ENCODE measurements at regions not wholly inside any gene's neighbourhood (a gene's known extent, or its start where the extent isn't known, plus 50 kb on each side); places are given as distances from the start of the nearest gene placed in this dataset.
"Not testable (repeated sequence)": the region's sequence is repeated elsewhere in the genome, so short reads cannot be mapped to it uniquely, and the experiment has no call there.

- Mint-ChIP-seq H3K27me3 (ENCODE audit: low read depth) (no peaks in the 10 kb centered on the region), H3K27ac (peak overlapping the region; percentile 51), H3K36me3 (ENCODE audit: low read depth) (no peaks in the 10 kb centered on the region), H3K9me3 (ENCODE audit: insufficient read depth) (no peaks in the 10 kb centered on the region), H3K4me3 (peak overlapping the region; percentile 27), H3K4me1 (ENCODE audit: low read depth) (peaks cover 14% of the 10 kb centered on the region)
- POLR2A ChIA-PET = interaction anchor here (0.6 kb wide), 1 partner anchor 375 kb away, joined by 3 read pairs; no protein-coding TSS in a partner anchor
- no peak for DNase-seq
- peak; percentile 27 for ATAC-seq
- CTCF ChIA-PET = no interaction called here
These were observed 82.0 kb downstream of the DISP1 start for GRCh38 chr1:222896630-222897526.

- DNase-seq (no peak), ATAC-seq (peak; percentile 52)
- no peaks in the 10 kb centered on the region for H3K36me3 Mint-ChIP-seq (ENCODE audit: low read depth)
- ChIA-PET POLR2A (no interaction called here), CTCF (no interaction called here)
- no peaks in the 10 kb centered on the region for H3K9me3 Mint-ChIP-seq (ENCODE audit: insufficient read depth)
- H3K4me3 Mint-ChIP-seq = peak overlapping the region; percentile 68
- peak overlapping the region; percentile 68 for H3K27ac Mint-ChIP-seq
- H3K4me1 Mint-ChIP-seq (ENCODE audit: low read depth) = peaks cover 14% of the 10 kb centered on the region
- no peaks in the 10 kb centered on the region for H3K27me3 Mint-ChIP-seq (ENCODE audit: low read depth)
These were observed 82.8 kb downstream of the DISP1 start for GRCh38 chr1:222897527-222898190.

GRCh38 chr1:222898191-222898527 lies 83.3 kb downstream of the DISP1 start:
- no peaks in the 10 kb centered on the region for H3K9me3 Mint-ChIP-seq (ENCODE audit: insufficient read depth)
- no peaks in the 10 kb centered on the region for H3K27me3 Mint-ChIP-seq (ENCODE audit: low read depth)
- no peak for DNase-seq
- peak overlapping the region; percentile 68 for H3K27ac Mint-ChIP-seq
- H3K36me3 Mint-ChIP-seq (ENCODE audit: low read depth) = no peaks in the 10 kb centered on the region
- ATAC-seq = peak; percentile 47
- CTCF ChIA-PET = no interaction called here
- POLR2A ChIA-PET = no interaction called here
- H3K4me3 Mint-ChIP-seq = peak overlapping the region; percentile 68
- peaks cover 14% of the 10 kb centered on the region for H3K4me1 Mint-ChIP-seq (ENCODE audit: low read depth)

GRCh38 chr1:222899471-222899870 lies 84.6 kb downstream of the DISP1 start:
- ATAC-seq (no peak), DNase-seq (no peak)
- H3K4me1 Mint-ChIP-seq (ENCODE audit: low read depth) = peaks cover 14% of the 10 kb centered on the region
- H3K4me3 Mint-ChIP-seq = no peak overlapping the region
- ChIA-PET CTCF (no interaction called here), POLR2A (no interaction called here)
- H3K27me3 Mint-ChIP-seq (ENCODE audit: low read depth) = no peaks in the 10 kb centered on the region
- H3K9me3 Mint-ChIP-seq (ENCODE audit: insufficient read depth) = no peaks in the 10 kb centered on the region
- H3K36me3 Mint-ChIP-seq (ENCODE audit: low read depth) = no peaks in the 10 kb centered on the region
- H3K27ac Mint-ChIP-seq = no peak overlapping the region

- POLR2A ChIA-PET = no interaction called here
- H3K9me3 Mint-ChIP-seq (ENCODE audit: insufficient read depth) = no peaks in the 10 kb centered on the region
- ATAC-seq (no peak), DNase-seq (no peak)
- no peaks in the 10 kb centered on the region for H3K36me3 Mint-ChIP-seq (ENCODE audit: low read depth)
- CTCF ChIA-PET = no interaction called here
- H3K27ac Mint-ChIP-seq = no peak overlapping the region
- H3K4me3 Mint-ChIP-seq = no peak overlapping the region
- no peaks in the 10 kb centered on the region for H3K4me1 Mint-ChIP-seq (ENCODE audit: low read depth)
- H3K27me3 Mint-ChIP-seq (ENCODE audit: low read depth) = no peaks in the 10 kb centered on the region
These were observed 89.6 kb downstream of the DISP1 start for GRCh38 chr1:222904451-222904850.

GRCh38 chr1:222905151-222905550 lies 90.3 kb downstream of the DISP1 start:
- ATAC-seq (no peak), DNase-seq (no peak)
- CTCF ChIA-PET = no interaction called here
- POLR2A ChIA-PET = no interaction called here
- Mint-ChIP-seq H3K4me1 (ENCODE audit: low read depth) (no peaks in the 10 kb centered on the region), H3K4me3 (no peak overlapping the region), H3K27me3 (ENCODE audit: low read depth) (no peaks in the 10 kb centered on the region), H3K27ac (no peak overlapping the region), H3K36me3 (ENCODE audit: low read depth) (no peaks in the 10 kb centered on the region), H3K9me3 (ENCODE audit: insufficient read depth) (no peaks in the 10 kb centered on the region)

GRCh38 chr1:222906271-222906739 lies 91.5 kb downstream of the DISP1 start:
- H3K36me3 Mint-ChIP-seq (ENCODE audit: low read depth); H3K4me1 Mint-ChIP-seq (ENCODE audit: low read depth); H3K27ac Mint-ChIP-seq; CTCF ChIA-PET; H3K9me3 Mint-ChIP-seq (ENCODE audit: insufficient read depth); DNase-seq; H3K4me3 Mint-ChIP-seq; H3K27me3 Mint-ChIP-seq (ENCODE audit: low read depth); POLR2A ChIA-PET; ATAC-seq: not testable (repeated sequence)

- ChIA-PET POLR2A (no interaction called here), CTCF (interaction anchor here (0.7 kb wide), 1 partner anchor 214 kb away, joined by 3 read pairs; no protein-coding TSS in a partner anchor)
- no peak for ATAC-seq
- Mint-ChIP-seq H3K27me3 (ENCODE audit: low read depth) (no peaks in the 10 kb centered on the region), H3K4me1 (ENCODE audit: low read depth) (no peaks in the 10 kb centered on the region), H3K4me3 (no peak overlapping the region), H3K36me3 (ENCODE audit: low read depth) (no peaks in the 10 kb centered on the region), H3K27ac (no peak overlapping the region), H3K9me3 (ENCODE audit: insufficient read depth) (no peaks in the 10 kb centered on the region)
- DNase-seq = no peak
These were observed 94.7 kb downstream of the DISP1 start for GRCh38 chr1:222909586-222909985.

GRCh38 chr1:222910699-222911098 lies 95.9 kb downstream of the DISP1 start:
- Mint-ChIP-seq H3K4me3 (no peak overlapping the region), H3K4me1 (ENCODE audit: low read depth) (no peaks in the 10 kb centered on the region), H3K9me3 (ENCODE audit: insufficient read depth) (no peaks in the 10 kb centered on the region), H3K27ac (no peak overlapping the region), H3K27me3 (ENCODE audit: low read depth) (no peaks in the 10 kb centered on the region), H3K36me3 (ENCODE audit: low read depth) (no peaks in the 10 kb centered on the region)
- ATAC-seq (no peak), DNase-seq (no peak)
- ChIA-PET CTCF (no interaction called here), POLR2A (no interaction called here)

GRCh38 chr1:222911866-222912265 lies 97.0 kb downstream of the DISP1 start:
- H3K4me3 Mint-ChIP-seq = no peak overlapping the region
- no peaks in the 10 kb centered on the region for H3K27me3 Mint-ChIP-seq (ENCODE audit: low read depth)
- ChIA-PET POLR2A (no interaction called here), CTCF (no interaction called here)
- no peak overlapping the region for H3K27ac Mint-ChIP-seq
- no peak for ATAC-seq
- H3K36me3 Mint-ChIP-seq (ENCODE audit: low read depth) = no peaks in the 10 kb centered on the region
- no peaks in the 10 kb centered on the region for H3K4me1 Mint-ChIP-seq (ENCODE audit: low read depth)
- DNase-seq = no peak
- no peaks in the 10 kb centered on the region for H3K9me3 Mint-ChIP-seq (ENCODE audit: insufficient read depth)

- no peak for DNase-seq
- no peak overlapping the region for H3K4me3 Mint-ChIP-seq
- ChIA-PET POLR2A (no interaction called here), CTCF (no interaction called here)
- H3K9me3 Mint-ChIP-seq (ENCODE audit: insufficient read depth) = peaks cover 8% of the 10 kb centered on the region
- no peaks in the 10 kb centered on the region for H3K36me3 Mint-ChIP-seq (ENCODE audit: low read depth)
- no peak for ATAC-seq
- no peaks in the 10 kb centered on the region for H3K27me3 Mint-ChIP-seq (ENCODE audit: low read depth)
- no peaks in the 10 kb centered on the region for H3K4me1 Mint-ChIP-seq (ENCODE audit: low read depth)
- H3K27ac Mint-ChIP-seq = no peak overlapping the region
These were observed 97.9 kb downstream of the DISP1 start for GRCh38 chr1:222912730-222913129.

GRCh38 chr1:222914861-222915632 lies 100.2 kb downstream of the DISP1 start:
- no peaks in the 10 kb centered on the region for H3K36me3 Mint-ChIP-seq (ENCODE audit: low read depth)
- no peak overlapping the region for H3K4me3 Mint-ChIP-seq
- no peak for ATAC-seq

More at GRCh38 chr1:222914861-222915632, 100.2 kb downstream of the DISP1 start:
- CTCF ChIA-PET = no interaction called here
- Mint-ChIP-seq H3K9me3 (ENCODE audit: insufficient read depth) (peaks cover 9% of the 10 kb centered on the region), H3K27ac (no peak overlapping the region), H3K4me1 (ENCODE audit: low read depth) (no peaks in the 10 kb centered on the region), H3K27me3 (ENCODE audit: low read depth) (no peaks in the 10 kb centered on the region)
- DNase-seq = no peak
- POLR2A ChIA-PET = no interaction called here
